ENCODE measurements at regions not wholly inside any gene's neighbourhood (a gene's known extent, or its start where the extent isn't known, plus 50 kb on each side); places are given as distances from the start of the nearest gene placed in this dataset.

GRCh38 chr5:155897761-155898160 lies 429.2 kb upstream of the SGCD start:
- Histone ChIP-seq H2AFZ (ENCODE audit: low read length) (no peak overlapping the region), H4K5ac (ENCODE audit: insufficient read length, low read depth, low read length) (no peak overlapping the region), H3K79me2 (ENCODE audit: control insufficient read depth in 1 of 2, insufficient read depth in 2 of 2, low read length in 2 of 2) (no peaks in the 10 kb centered on the region), H4K91ac (replicated peaks; ENCODE audit: insufficient read length, low read length) (no peak overlapping the region), H2BK120ac (replicated peaks; ENCODE audit: low read depth, low read length) (no peak overlapping the region), H3K9ac (replicated peaks in 1 of 4; ENCODE audit: extremely low read depth in 1 of 4, low read depth in 3 of 4, low read length in 3 of 4) (no peak overlapping the region), H3K23ac (ENCODE audit: insufficient read length) (no peak overlapping the region), H2BK5ac (ENCODE audit: low read depth, low read length) (no peak overlapping the region), H2BK15ac (ENCODE audit: low read length) (no peak overlapping the region), H3K18ac (ENCODE audit: extremely low read depth, low read length) (no peak overlapping the region), H2BK20ac (ENCODE audit: low read length) (no peak overlapping the region), H3K4me1 (replicated peaks in 1 of 4; ENCODE audit: control insufficient read depth in 3 of 4, insufficient read depth in 4 of 4, low read length in 3 of 4) (no peaks in the 10 kb centered on the region), H3K27ac (ENCODE audit: low read depth, low read length) (no peak overlapping the region), H4K20me1 (replicated peaks in 1 of 2; ENCODE audit: control insufficient read depth in 1 of 2, insufficient read depth in 2 of 2, low read length in 2 of 2) (no peaks in the 10 kb centered on the region), H4K8ac (ENCODE audit: extremely low read depth, insufficient read depth, low read length) (no peak overlapping the region), H3K79me1 (ENCODE audit: low read depth, low read length) (no peaks in the 10 kb centered on the region), H2BK12ac (ENCODE audit: low read depth, low read length) (no peak overlapping the region), H2AK5ac (ENCODE audit: low read depth, low read length) (no peak overlapping the region), H3K4me3 (ENCODE audit: extremely low read depth in 1 of 4, insufficient read depth in 2 of 4, low read depth in 3 of 4, low read length in 4 of 4) (no peak overlapping the region), H3K9me3 (ENCODE audit: insufficient read depth in 2 of 2, low read depth in 1 of 2, low read length in 1 of 2) (no peaks in the 10 kb centered on the region), H3K27me3 (replicated peaks in 1 of 4; ENCODE audit: control insufficient read depth in 3 of 4, extremely low read depth in 1 of 4, insufficient read depth in 3 of 4, low read length in 3 of 4) (no peaks in the 10 kb centered on the region), H3K23me2 (ENCODE audit: low read depth, low read length) (no peaks in the 10 kb centered on the region), H3K36me3 (ENCODE audit: control insufficient read depth in 2 of 4, insufficient read depth in 4 of 4, low read length in 3 of 4) (no peaks in the 10 kb centered on the region), H3K4me2 (ENCODE audit: insufficient read depth in 1 of 2, low read depth in 2 of 2, low read length in 2 of 2) (no peak overlapping the region), H3K4ac (replicated peaks; ENCODE audit: insufficient read length, low read depth, low read length) (no peak overlapping the region), H3K56ac (replicated peaks; ENCODE audit: insufficient read length, low read depth, low read length) (no peak overlapping the region), H3K14ac (ENCODE audit: insufficient read length) (no peak overlapping the region)
- WGBS, 2 experiments (ENCODE audit: extremely low coverage in 1 of 2, insufficient coverage in 1 of 2, insufficient read length in 1 of 2, insufficient replicate concordance in 2 of 2, low coverage in 1 of 2, low lambda C conversion rate in 2 of 2, missing lambda C conversion rate in 1 of 2) = 98% methylated on average over 3 of the region's 3 CpGs; no CpG with 5 or more reads in 1 of the 2 experiments
- FAIRE-seq (no peak), DNase-seq (ENCODE audit: low read depth in 1 of 2, low spot score in 2 of 2) (no peak)
- ChIA-PET CTCF (ENCODE audit: partially characterized antibody) (interaction anchor here (0.9 to 1.2 kb wide), 2 partner anchors 56 to 170 kb away, joined by 3 to 4 read pairs; no protein-coding TSS in a partner anchor), POLR2A (ENCODE audit: partially characterized antibody) (no interaction called here)
- TF ChIP-seq YY1 (IDR thresholded peaks at IDR 0.05; ENCODE audit: low read depth, low read length) = no peak
- TF ChIP-seq BACH1 (IDR thresholded peaks at IDR 0.05; ENCODE audit: low read length) = no peak
- TF ChIP-seq ATF3 (IDR thresholded peaks at IDR 0.05; ENCODE audit: insufficient read depth, low read depth, low read length) = no peak
- TF ChIP-seq NANOG (IDR thresholded peaks at IDR 0.05; ENCODE audit: insufficient read depth, low read depth, low read length, poor library complexity, severe bottlenecking) = no peak
- TF ChIP-seq POU5F1 (IDR thresholded peaks at IDR 0.05; ENCODE audit: low read depth, low read length) = no peak
- TF ChIP-seq CTBP2 (IDR thresholded peaks at IDR 0.05; ENCODE audit: borderline replicate concordance, insufficient read depth, insufficient read length, low read length) = no peak
- no peak for TF ChIP-seq NRF1 (IDR thresholded peaks at IDR 0.05; ENCODE audit: low read depth, low read length)
- no peak for TF ChIP-seq SP1 (IDR thresholded peaks at IDR 0.05; ENCODE audit: low read depth, low read length)
- TF ChIP-seq CHD1 (IDR thresholded peaks at IDR 0.05; ENCODE audit: low read depth, low read length) = no peak
- TF ChIP-seq CTCF (IDR thresholded peaks at IDR 0.05; ENCODE audit: control extremely low read depth in 1 of 3, insufficient read depth in 1 of 3, low read depth in 1 of 3, low read length in 3 of 3) = no peak
- no peak for TF ChIP-seq RNF2 (IDR thresholded peaks at IDR 0.05; ENCODE audit: borderline replicate concordance, low read depth, low read length, missing control alignments, poor library complexity, severe bottlenecking)
- no peak for TF ChIP-seq ZNF274 (IDR thresholded peaks at IDR 0.05; ENCODE audit: borderline replicate concordance, extremely low read depth, low read length)

Measured in H1 (cell line).